ENCODE measurements at regions not wholly inside any gene's neighbourhood (a gene's known extent, or its start where the extent isn't known, plus 50 kb on each side); places are given as distances from the start of the nearest gene placed in this dataset.

- Histone ChIP-seq H3K9ac (ENCODE audit: low read length in 5 of 5) (no peak overlapping the region), H3K4me3 (ENCODE audit: low read depth in 1 of 5, low read length in 5 of 5) (no peak overlapping the region), H3K9me3 (ENCODE audit: control insufficient read depth in 5 of 5, low read length in 5 of 5) (no peaks in the 10 kb centered on the region), H3K27me3 (ENCODE audit: control insufficient read depth in 5 of 5, insufficient read depth in 4 of 5, low read length in 5 of 5) (no peaks in the 10 kb centered on the region), H3K36me3 (ENCODE audit: control insufficient read depth in 5 of 5, insufficient read depth in 5 of 5, low read length in 5 of 5) (no peaks in the 10 kb centered on the region), H3K27ac (ENCODE audit: low read depth, low read length) (no peak overlapping the region), H3K4me1 (ENCODE audit: control insufficient read depth in 5 of 5, insufficient read depth in 5 of 5, low read length in 5 of 5) (no peaks in the 10 kb centered on the region)
These were observed 287.4 kb upstream of the SEMA3D start for GRCh38 chr7:85474234-85474633.

- no peak overlapping the region for H3K9ac ChIP-seq (ENCODE audit: low read length in 5 of 5)
- no peaks in the 10 kb centered on the region for H3K4me1 ChIP-seq (ENCODE audit: control insufficient read depth in 5 of 5, insufficient read depth in 5 of 5, low read length in 5 of 5)
- H3K4me3 ChIP-seq (ENCODE audit: low read depth in 1 of 5, low read length in 5 of 5) = no peak overlapping the region
- H3K27me3 ChIP-seq (ENCODE audit: control insufficient read depth in 5 of 5, insufficient read depth in 4 of 5, low read length in 5 of 5) = no peaks in the 10 kb centered on the region
- no peak overlapping the region for H3K27ac ChIP-seq (ENCODE audit: low read depth, low read length)
- no peaks in the 10 kb centered on the region for H3K36me3 ChIP-seq (ENCODE audit: control insufficient read depth in 5 of 5, insufficient read depth in 5 of 5, low read length in 5 of 5)
- no peaks in the 10 kb centered on the region for H3K9me3 ChIP-seq (ENCODE audit: control insufficient read depth in 5 of 5, low read length in 5 of 5)
These were observed 284.9 kb upstream of the SEMA3D start for GRCh38 chr7:85471740-85472139.

- H3K4me3 ChIP-seq (ENCODE audit: low read depth in 1 of 5, low read length in 5 of 5) = no peak overlapping the region
- H3K9me3 ChIP-seq (ENCODE audit: control insufficient read depth in 5 of 5, low read length in 5 of 5) = no peaks in the 10 kb centered on the region
- H3K27me3 ChIP-seq (ENCODE audit: control insufficient read depth in 5 of 5, insufficient read depth in 4 of 5, low read length in 5 of 5) = no peaks in the 10 kb centered on the region
- no peak overlapping the region for H3K9ac ChIP-seq (ENCODE audit: low read length in 5 of 5)
- no peaks in the 10 kb centered on the region for H3K4me1 ChIP-seq (ENCODE audit: control insufficient read depth in 5 of 5, insufficient read depth in 5 of 5, low read length in 5 of 5)
- H3K36me3 ChIP-seq (ENCODE audit: control insufficient read depth in 5 of 5, insufficient read depth in 5 of 5, low read length in 5 of 5) = no peaks in the 10 kb centered on the region
- H3K27ac ChIP-seq (ENCODE audit: low read depth, low read length) = no peak overlapping the region
These were observed 284.5 kb upstream of the SEMA3D start for GRCh38 chr7:85471307-85471706.

GRCh38 chr7:85469446-85470010 lies 282.7 kb upstream of the SEMA3D start:
- H3K27ac ChIP-seq (ENCODE audit: low read depth, low read length) = no peak overlapping the region
- no peaks in the 10 kb centered on the region for H3K27me3 ChIP-seq (ENCODE audit: control insufficient read depth in 5 of 5, insufficient read depth in 4 of 5, low read length in 5 of 5)

GRCh38 chr7:85464042-85464651 lies 277.3 kb upstream of the SEMA3D start:
- H3K4me3 ChIP-seq (ENCODE audit: low read depth in 1 of 5, low read length in 5 of 5) = no peak overlapping the region
- H3K27ac ChIP-seq (ENCODE audit: low read depth, low read length) = no peak overlapping the region
- H3K4me1 ChIP-seq (ENCODE audit: control insufficient read depth in 5 of 5, insufficient read depth in 5 of 5, low read length in 5 of 5) = no peaks in the 10 kb centered on the region
- H3K36me3 ChIP-seq (ENCODE audit: control insufficient read depth in 5 of 5, insufficient read depth in 5 of 5, low read length in 5 of 5) = no peaks in the 10 kb centered on the region
- no peaks in the 10 kb centered on the region for H3K27me3 ChIP-seq (ENCODE audit: control insufficient read depth in 5 of 5, insufficient read depth in 4 of 5, low read length in 5 of 5)
- H3K9me3 ChIP-seq (ENCODE audit: control insufficient read depth in 5 of 5, low read length in 5 of 5) = no peaks in the 10 kb centered on the region
- no peak overlapping the region for H3K9ac ChIP-seq (ENCODE audit: low read length in 5 of 5)

More at GRCh38 chr7:85469446-85470010, 282.7 kb upstream of the SEMA3D start:
- H3K9ac ChIP-seq (ENCODE audit: low read length in 5 of 5) = no peak overlapping the region
- H3K4me1 ChIP-seq (ENCODE audit: control insufficient read depth in 5 of 5, insufficient read depth in 5 of 5, low read length in 5 of 5) = no peaks in the 10 kb centered on the region
- no peaks in the 10 kb centered on the region for H3K36me3 ChIP-seq (ENCODE audit: control insufficient read depth in 5 of 5, insufficient read depth in 5 of 5, low read length in 5 of 5)
- H3K4me3 ChIP-seq (ENCODE audit: low read depth in 1 of 5, low read length in 5 of 5) = no peak overlapping the region
- H3K9me3 ChIP-seq (ENCODE audit: control insufficient read depth in 5 of 5, low read length in 5 of 5) = no peaks in the 10 kb centered on the region

GRCh38 chr7:85462671-85463070 lies 275.8 kb upstream of the SEMA3D start:
- H3K9ac ChIP-seq (ENCODE audit: low read length in 5 of 5) = no peak overlapping the region

GRCh38 chr7:85457911-85458310 lies 271.1 kb upstream of the SEMA3D start:
- Histone ChIP-seq H3K27me3 (ENCODE audit: control insufficient read depth in 5 of 5, insufficient read depth in 4 of 5, low read length in 5 of 5) (no peaks in the 10 kb centered on the region), H3K36me3 (ENCODE audit: control insufficient read depth in 5 of 5, insufficient read depth in 5 of 5, low read length in 5 of 5) (no peaks in the 10 kb centered on the region), H3K27ac (ENCODE audit: low read depth, low read length) (no peak overlapping the region), H3K9ac (ENCODE audit: low read length in 5 of 5) (no peak overlapping the region), H3K4me1 (ENCODE audit: control insufficient read depth in 5 of 5, insufficient read depth in 5 of 5, low read length in 5 of 5) (no peaks in the 10 kb centered on the region), H3K4me3 (ENCODE audit: low read depth in 1 of 5, low read length in 5 of 5) (no peak overlapping the region), H3K9me3 (ENCODE audit: control insufficient read depth in 5 of 5, low read length in 5 of 5) (no peaks in the 10 kb centered on the region)

More at GRCh38 chr7:85462671-85463070, 275.8 kb upstream of the SEMA3D start:
- Histone ChIP-seq H3K9me3 (ENCODE audit: control insufficient read depth in 5 of 5, low read length in 5 of 5) (no peaks in the 10 kb centered on the region), H3K36me3 (ENCODE audit: control insufficient read depth in 5 of 5, insufficient read depth in 5 of 5, low read length in 5 of 5) (no peaks in the 10 kb centered on the region), H3K27me3 (ENCODE audit: control insufficient read depth in 5 of 5, insufficient read depth in 4 of 5, low read length in 5 of 5) (no peaks in the 10 kb centered on the region), H3K27ac (ENCODE audit: low read depth, low read length) (no peak overlapping the region), H3K4me3 (ENCODE audit: low read depth in 1 of 5, low read length in 5 of 5) (no peak overlapping the region), H3K4me1 (ENCODE audit: control insufficient read depth in 5 of 5, insufficient read depth in 5 of 5, low read length in 5 of 5) (no peaks in the 10 kb centered on the region)

GRCh38 chr7:85456254-85456653 lies 269.4 kb upstream of the SEMA3D start:
- no peak overlapping the region for H3K27ac ChIP-seq (ENCODE audit: low read depth, low read length)
- no peaks in the 10 kb centered on the region for H3K4me1 ChIP-seq (ENCODE audit: control insufficient read depth in 5 of 5, insufficient read depth in 5 of 5, low read length in 5 of 5)
- no peak overlapping the region for H3K4me3 ChIP-seq (ENCODE audit: low read depth in 1 of 5, low read length in 5 of 5)
- H3K36me3 ChIP-seq (ENCODE audit: control insufficient read depth in 5 of 5, insufficient read depth in 5 of 5, low read length in 5 of 5) = no peaks in the 10 kb centered on the region
- no peaks in the 10 kb centered on the region for H3K27me3 ChIP-seq (ENCODE audit: control insufficient read depth in 5 of 5, insufficient read depth in 4 of 5, low read length in 5 of 5)
- no peaks in the 10 kb centered on the region for H3K9me3 ChIP-seq (ENCODE audit: control insufficient read depth in 5 of 5, low read length in 5 of 5)
- H3K9ac ChIP-seq (ENCODE audit: low read length in 5 of 5) = no peak overlapping the region

- no peaks in the 10 kb centered on the region for H3K36me3 ChIP-seq (ENCODE audit: control insufficient read depth in 5 of 5, insufficient read depth in 5 of 5, low read length in 5 of 5)
- no peak overlapping the region for H3K9ac ChIP-seq (ENCODE audit: low read length in 5 of 5)
- no peaks in the 10 kb centered on the region for H3K9me3 ChIP-seq (ENCODE audit: control insufficient read depth in 5 of 5, low read length in 5 of 5)
- H3K4me3 ChIP-seq (ENCODE audit: low read depth in 1 of 5, low read length in 5 of 5) = no peak overlapping the region
- no peaks in the 10 kb centered on the region for H3K4me1 ChIP-seq (ENCODE audit: control insufficient read depth in 5 of 5, insufficient read depth in 5 of 5, low read length in 5 of 5)
- no peak overlapping the region for H3K27ac ChIP-seq (ENCODE audit: low read depth, low read length)
- no peaks in the 10 kb centered on the region for H3K27me3 ChIP-seq (ENCODE audit: control insufficient read depth in 5 of 5, insufficient read depth in 4 of 5, low read length in 5 of 5)
These were observed 268.0 kb upstream of the SEMA3D start for GRCh38 chr7:85454904-85455303.

GRCh38 chr7:85452674-85453073 lies 265.8 kb upstream of the SEMA3D start:
- Histone ChIP-seq H3K36me3 (ENCODE audit: control insufficient read depth in 5 of 5, insufficient read depth in 5 of 5, low read length in 5 of 5) (no peaks in the 10 kb centered on the region), H3K27me3 (ENCODE audit: control insufficient read depth in 5 of 5, insufficient read depth in 4 of 5, low read length in 5 of 5) (no peaks in the 10 kb centered on the region), H3K9ac (ENCODE audit: low read length in 5 of 5) (no peak overlapping the region), H3K4me3 (ENCODE audit: low read depth in 1 of 5, low read length in 5 of 5) (no peak overlapping the region), H3K27ac (ENCODE audit: low read depth, low read length) (no peak overlapping the region), H3K9me3 (ENCODE audit: control insufficient read depth in 5 of 5, low read length in 5 of 5) (no peaks in the 10 kb centered on the region), H3K4me1 (ENCODE audit: control insufficient read depth in 5 of 5, insufficient read depth in 5 of 5, low read length in 5 of 5) (no peaks in the 10 kb centered on the region)
